ENCODE measurements at regions not wholly inside any gene's neighbourhood (a gene's known extent, or its start where the extent isn't known, plus 50 kb on each side); places are given as distances from the start of the nearest gene placed in this dataset.

DNA sequence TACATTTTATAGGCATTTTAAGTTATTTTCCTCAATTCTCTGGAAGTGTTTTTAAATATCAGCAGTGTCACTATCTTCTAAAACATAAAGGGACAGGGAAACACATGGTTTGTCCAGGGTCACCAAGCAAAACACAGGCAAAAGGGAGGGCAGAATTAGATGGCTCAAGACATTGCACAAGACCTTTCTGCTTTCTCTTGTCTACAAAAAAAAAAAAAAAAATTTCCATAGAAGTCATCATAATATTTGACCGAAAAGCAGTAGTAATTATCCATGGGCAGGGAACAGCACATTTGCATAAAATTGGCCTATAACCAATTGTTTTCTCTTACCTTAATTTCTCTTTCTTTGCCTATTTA, 703.1 kb upstream of the FZD8 start:
- TF ChIP-seq, protein P1, sequence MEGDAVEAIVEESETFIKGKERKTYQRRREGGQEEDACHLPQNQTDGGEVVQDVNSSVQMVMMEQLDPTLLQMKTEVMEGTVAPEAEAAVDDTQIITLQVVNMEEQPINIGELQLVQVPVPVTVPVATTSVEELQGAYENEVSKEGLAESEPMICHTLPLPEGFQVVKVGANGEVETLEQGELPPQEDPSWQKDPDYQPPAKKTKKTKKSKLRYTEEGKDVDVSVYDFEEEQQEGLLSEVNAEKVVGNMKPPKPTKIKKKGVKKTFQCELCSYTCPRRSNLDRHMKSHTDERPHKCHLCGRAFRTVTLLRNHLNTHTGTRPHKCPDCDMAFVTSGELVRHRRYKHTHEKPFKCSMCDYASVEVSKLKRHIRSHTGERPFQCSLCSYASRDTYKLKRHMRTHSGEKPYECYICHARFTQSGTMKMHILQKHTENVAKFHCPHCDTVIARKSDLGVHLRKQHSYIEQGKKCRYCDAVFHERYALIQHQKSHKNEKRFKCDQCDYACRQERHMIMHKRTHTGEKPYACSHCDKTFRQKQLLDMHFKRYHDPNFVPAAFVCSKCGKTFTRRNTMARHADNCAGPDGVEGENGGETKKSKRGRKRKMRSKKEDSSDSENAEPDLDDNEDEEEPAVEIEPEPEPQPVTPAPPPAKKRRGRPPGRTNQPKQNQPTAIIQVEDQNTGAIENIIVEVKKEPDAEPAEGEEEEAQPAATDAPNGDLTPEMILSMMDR (IDR thresholded peaks at IDR 0.05) = no peak
- TF ChIP-seq POLR2A (IDR thresholded peaks at IDR 0.05) = no peak
